GM19240 (cell line): ENCODE measurements at regions not wholly inside any gene's neighbourhood (a gene's known extent, or its start where the extent isn't known, plus 50 kb on each side); places are given as distances from the start of the nearest gene placed in this dataset.
"Not testable (repeated sequence)": the region's sequence is repeated elsewhere in the genome, so short reads cannot be mapped to it uniquely, and the experiment has no call there.

Experiments
- DNase-seq: peaks from one replicate; pipeline ENCODE4 v3.0.0; 2011; ENCODE audit warnings: low spot score; ENCODE audit not compliant: insufficient read length

- not testable (repeated sequence) for DNase-seq
Measured at GRCh38 chr2:76697439-76697838, 824.7 kb downstream of the LRRTM4 start.

- no peak for DNase-seq
Measured at GRCh38 chr2:76692908-76693307, 829.3 kb downstream of the LRRTM4 start.

GRCh38 chr2:76688732-76689131 lies 833.4 kb downstream of the LRRTM4 start:
- DNase-seq = no peak

- no peak for DNase-seq
Measured at GRCh38 chr2:76687923-76688322, 834.3 kb downstream of the LRRTM4 start.

GRCh38 chr2:76684756-76685155 lies 837.4 kb downstream of the LRRTM4 start:
- DNase-seq = no peak

GRCh38 chr2:76679025-76679396 lies 843.2 kb downstream of the LRRTM4 start:
- no peak for DNase-seq

GRCh38 chr2:76678383-76679024 lies 843.7 kb downstream of the LRRTM4 start:
- DNase-seq = no peak

- DNase-seq = no peak
Measured at GRCh38 chr2:76675212-76675611, 847.0 kb downstream of the LRRTM4 start.

- DNase-seq = no peak
Measured at GRCh38 chr2:76672798-76673197, 849.4 kb downstream of the LRRTM4 start.

GRCh38 chr2:76669966-76670465 lies 852.2 kb downstream of the LRRTM4 start:
- no peak for DNase-seq

GRCh38 chr2:76668279-76668678 lies 853.9 kb downstream of the LRRTM4 start:
- no peak for DNase-seq

GRCh38 chr2:76667821-76668271 lies 854.3 kb downstream of the LRRTM4 start:
- no peak for DNase-seq

- DNase-seq = no peak
Measured at GRCh38 chr2:76642129-76642528, 880.0 kb downstream of the LRRTM4 start.

GRCh38 chr2:76641506-76641905 lies 880.7 kb downstream of the LRRTM4 start:
- DNase-seq = no peak

GRCh38 chr2:76640905-76641304 lies 881.3 kb downstream of the LRRTM4 start:
- DNase-seq = no peak

GRCh38 chr2:76639171-76639680 lies 883.0 kb downstream of the LRRTM4 start:
- no peak for DNase-seq

GRCh38 chr2:76633276-76633921 lies 888.8 kb downstream of the LRRTM4 start:
- no peak for DNase-seq

GRCh38 chr2:76625101-76625500 lies 897.1 kb downstream of the LRRTM4 start:
- DNase-seq = no peak

- no peak for DNase-seq
Measured at GRCh38 chr2:76613330-76613729, 902.6 kb upstream of the GCFC2 start.

GRCh38 chr2:76612764-76613163 lies 902.0 kb upstream of the GCFC2 start:
- DNase-seq = no peak

- DNase-seq = no peak
Measured at GRCh38 chr2:76610451-76610850, 899.7 kb upstream of the GCFC2 start.

- DNase-seq = peak; percentile 24
Measured at GRCh38 chr2:76599732-76600368, 889.1 kb upstream of the GCFC2 start.
